ENCODE measurements at regions not wholly inside any gene's neighbourhood (a gene's known extent, or its start where the extent isn't known, plus 50 kb on each side); places are given as distances from the start of the nearest gene placed in this dataset.

DNA sequence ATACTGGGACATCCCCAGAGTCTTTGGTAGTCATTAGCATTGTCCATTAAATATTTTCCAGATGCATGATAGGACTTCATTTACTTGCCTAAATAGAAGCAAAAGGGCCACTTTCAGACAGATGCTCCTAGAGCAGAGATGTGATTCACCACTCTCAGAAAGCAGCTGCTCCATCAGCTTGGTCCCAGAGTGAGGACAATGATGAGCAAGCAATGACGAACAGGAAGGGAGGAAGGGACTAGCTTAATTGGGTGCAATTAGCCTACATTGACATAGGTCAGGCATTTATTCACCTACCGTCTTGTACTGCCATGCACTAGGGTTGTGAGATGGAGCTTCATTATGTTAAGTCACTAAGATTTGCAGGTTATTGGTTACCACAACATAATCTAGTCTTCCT is 85.1 kb upstream of the PLXNA2 start:
- H3K4me1 Mint-ChIP-seq (ENCODE audit: low read depth): no peaks in the 10 kb centered on the region
- H3K36me3 Mint-ChIP-seq (ENCODE audit: low read depth): no peaks in the 10 kb centered on the region
- DNase-seq: peak; percentile 24
- peaks cover 5% of the 10 kb centered on the region for H3K27me3 Mint-ChIP-seq (ENCODE audit: insufficient read depth)
- no peak overlapping the region for H3K27ac Mint-ChIP-seq
- TF ChIP-seq, protein P1, sequence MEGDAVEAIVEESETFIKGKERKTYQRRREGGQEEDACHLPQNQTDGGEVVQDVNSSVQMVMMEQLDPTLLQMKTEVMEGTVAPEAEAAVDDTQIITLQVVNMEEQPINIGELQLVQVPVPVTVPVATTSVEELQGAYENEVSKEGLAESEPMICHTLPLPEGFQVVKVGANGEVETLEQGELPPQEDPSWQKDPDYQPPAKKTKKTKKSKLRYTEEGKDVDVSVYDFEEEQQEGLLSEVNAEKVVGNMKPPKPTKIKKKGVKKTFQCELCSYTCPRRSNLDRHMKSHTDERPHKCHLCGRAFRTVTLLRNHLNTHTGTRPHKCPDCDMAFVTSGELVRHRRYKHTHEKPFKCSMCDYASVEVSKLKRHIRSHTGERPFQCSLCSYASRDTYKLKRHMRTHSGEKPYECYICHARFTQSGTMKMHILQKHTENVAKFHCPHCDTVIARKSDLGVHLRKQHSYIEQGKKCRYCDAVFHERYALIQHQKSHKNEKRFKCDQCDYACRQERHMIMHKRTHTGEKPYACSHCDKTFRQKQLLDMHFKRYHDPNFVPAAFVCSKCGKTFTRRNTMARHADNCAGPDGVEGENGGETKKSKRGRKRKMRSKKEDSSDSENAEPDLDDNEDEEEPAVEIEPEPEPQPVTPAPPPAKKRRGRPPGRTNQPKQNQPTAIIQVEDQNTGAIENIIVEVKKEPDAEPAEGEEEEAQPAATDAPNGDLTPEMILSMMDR (IDR thresholded peaks at IDR 0.05): no peak
- H3K9me3 Mint-ChIP-seq: no peaks in the 10 kb centered on the region
- H3K4me3 Mint-ChIP-seq: no peak overlapping the region

DNA sequence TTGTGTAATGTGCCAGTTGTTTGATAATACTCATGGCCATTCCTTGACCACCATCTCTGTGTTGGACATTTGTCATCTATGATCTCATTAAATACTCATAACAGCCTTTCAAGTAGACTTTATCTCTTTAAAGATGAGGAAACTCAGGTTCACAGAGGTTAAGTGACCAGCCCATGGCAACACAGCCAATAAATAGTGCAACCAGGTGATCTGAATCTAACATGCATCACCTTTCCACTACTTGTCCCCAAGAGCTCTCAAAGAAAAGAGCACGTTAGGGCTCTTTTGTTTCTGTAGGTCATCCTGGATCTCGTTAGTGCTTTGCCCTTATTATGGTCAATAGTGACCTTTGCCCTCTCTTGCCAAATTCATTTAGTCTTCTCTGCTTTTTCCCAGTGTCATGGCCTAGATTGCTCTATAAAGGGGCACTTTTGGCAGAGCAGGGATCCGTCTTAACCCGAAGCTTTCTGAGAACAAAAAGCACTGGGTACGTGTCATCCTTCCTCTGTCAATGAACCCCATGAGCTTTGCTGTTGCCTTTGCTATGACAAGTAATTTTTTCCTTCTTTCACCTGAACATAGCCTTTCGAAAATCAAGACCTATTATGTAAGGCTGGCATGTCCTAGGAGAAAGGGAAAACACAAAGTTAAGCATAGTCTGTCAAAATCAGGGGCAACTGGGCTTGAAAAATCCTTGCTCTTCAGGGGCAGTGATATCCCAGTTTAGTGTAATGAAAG is 88.0 kb upstream of the PLXNA2 start:
- Mint-ChIP-seq H3K36me3 (ENCODE audit: low read depth) (no peaks in the 10 kb centered on the region), H3K4me3 (no peak overlapping the region), H3K9me3 (no peaks in the 10 kb centered on the region), H3K27me3 (ENCODE audit: insufficient read depth) (peaks cover 5% of the 10 kb centered on the region), H3K27ac (no peak overlapping the region), H3K4me1 (ENCODE audit: low read depth) (no peaks in the 10 kb centered on the region)
- no peak for DNase-seq
- TF ChIP-seq, protein P1 (IDR thresholded peaks at IDR 0.05): no peak

DNA sequence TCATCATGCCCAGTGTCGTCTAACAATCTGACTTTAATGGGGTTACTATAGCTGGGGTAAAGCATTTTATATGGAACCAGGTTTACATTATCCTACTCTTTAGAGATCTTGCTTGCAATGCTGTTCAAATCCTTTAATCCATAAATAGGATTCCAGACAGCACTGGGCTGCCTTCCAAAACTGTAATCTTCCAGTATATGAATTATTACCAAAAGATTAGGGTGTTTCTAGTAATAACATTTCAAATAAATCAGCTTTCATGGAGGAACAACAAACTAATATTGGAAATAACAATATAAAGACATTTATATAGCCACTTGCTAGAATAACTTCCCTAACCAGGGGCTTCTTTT is 88.6 kb upstream of the PLXNA2 start:
- no peaks in the 10 kb centered on the region for H3K36me3 Mint-ChIP-seq (ENCODE audit: low read depth)
- no peak overlapping the region for H3K4me3 Mint-ChIP-seq
- H3K9me3 Mint-ChIP-seq: no peaks in the 10 kb centered on the region
- peaks cover 8% of the 10 kb centered on the region for H3K27me3 Mint-ChIP-seq (ENCODE audit: insufficient read depth)
- no peak overlapping the region for H3K27ac Mint-ChIP-seq
- TF ChIP-seq, protein P1 (IDR thresholded peaks at IDR 0.05): no peak
- no peaks in the 10 kb centered on the region for H3K4me1 Mint-ChIP-seq (ENCODE audit: low read depth)
- DNase-seq: no peak

DNA sequence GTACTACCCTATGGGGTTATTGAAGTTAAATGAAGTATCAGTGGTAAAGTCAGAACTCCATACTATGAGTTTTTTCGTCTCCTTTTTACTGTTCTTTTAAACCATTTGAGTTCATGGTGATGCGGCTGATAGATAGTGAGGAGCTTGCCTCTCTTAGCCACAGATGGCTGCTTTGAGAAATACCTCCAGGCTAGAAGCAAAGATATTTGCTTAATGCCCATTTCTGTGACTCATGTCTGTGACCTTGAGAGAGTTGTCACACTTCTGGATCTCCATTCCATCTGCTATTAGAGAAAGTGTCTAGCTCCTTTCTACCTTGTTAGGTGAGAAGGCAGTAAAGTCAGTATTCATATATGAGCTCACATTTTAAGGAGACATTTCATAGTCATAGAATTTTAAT is 89.5 kb upstream of the PLXNA2 start:
- H3K9me3 Mint-ChIP-seq: no peaks in the 10 kb centered on the region
- TF ChIP-seq, protein P1 (IDR thresholded peaks at IDR 0.05): no peak
- H3K4me3 Mint-ChIP-seq: no peak overlapping the region
- DNase-seq: no peak
- H3K4me1 Mint-ChIP-seq (ENCODE audit: low read depth): no peaks in the 10 kb centered on the region
- peaks cover 8% of the 10 kb centered on the region for H3K27me3 Mint-ChIP-seq (ENCODE audit: insufficient read depth)
- no peaks in the 10 kb centered on the region for H3K36me3 Mint-ChIP-seq (ENCODE audit: low read depth)
- no peak overlapping the region for H3K27ac Mint-ChIP-seq

DNA sequence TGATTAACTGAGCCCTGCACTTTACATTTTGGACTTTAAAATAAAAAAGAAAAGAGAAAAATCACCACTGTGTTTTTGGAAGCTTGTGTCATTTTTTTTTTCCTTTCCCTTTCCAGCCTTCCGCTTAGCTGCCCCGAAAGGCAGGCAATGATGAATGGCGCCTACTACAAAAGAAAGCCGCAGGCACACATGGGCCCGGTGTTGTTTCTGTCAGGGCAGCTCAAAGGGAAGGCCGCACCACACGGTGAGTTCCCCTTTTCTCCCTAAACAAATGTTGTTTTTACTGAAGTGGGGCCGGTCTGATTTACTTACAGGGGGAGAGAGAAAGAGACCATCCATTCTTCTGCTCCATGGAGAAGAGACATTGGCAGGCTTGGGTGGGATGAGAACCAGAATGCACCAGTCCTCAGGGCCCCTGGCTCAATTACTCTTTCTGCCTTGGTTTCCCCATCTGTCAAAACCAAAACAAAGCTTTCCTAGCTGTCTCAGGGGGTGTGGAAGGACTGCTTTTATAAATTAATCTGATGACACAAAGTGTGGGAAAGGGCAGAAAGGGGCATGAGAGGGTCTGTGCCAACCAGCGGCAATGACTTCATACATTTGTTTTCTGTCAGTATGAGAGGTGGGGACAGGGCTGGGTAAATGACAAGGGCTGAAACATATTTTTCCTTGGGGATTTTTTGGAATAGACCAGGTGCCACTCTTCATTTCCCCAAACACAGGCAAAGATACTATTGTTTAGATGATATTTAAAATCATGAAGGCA is 91.4 kb upstream of the PLXNA2 start:
- Mint-ChIP-seq H3K27me3 (ENCODE audit: insufficient read depth) (peaks cover 9% of the 10 kb centered on the region), H3K36me3 (ENCODE audit: low read depth) (no peaks in the 10 kb centered on the region), H3K4me3 (no peak overlapping the region), H3K9me3 (no peaks in the 10 kb centered on the region), H3K4me1 (ENCODE audit: low read depth) (no peaks in the 10 kb centered on the region), H3K27ac (no peak overlapping the region)
- TF ChIP-seq, protein P1 (IDR thresholded peaks at IDR 0.05): no peak
- no peak for DNase-seq

Data from HFFc6 (cell line).